GM21786 (cell line): ENCODE measurements at regions not wholly inside any gene's neighbourhood (a gene's known extent, or its start where the extent isn't known, plus 50 kb on each side); places are given as distances from the start of the nearest gene placed in this dataset.
A peak's percentile ranks its signal among the peaks of the same experiment; 100 is the strongest.
"Not testable (repeated sequence)": the region's sequence is repeated elsewhere in the genome, so short reads cannot be mapped to it uniquely, and the experiment has no call there.

Experiments
- ATAC-seq: cut with Tn5 transposase; IDR thresholded peaks from one replicate; pipeline ENCODE4 v1.9.1; 2021; ENCODE audit not compliant: unreplicated experiment

DNA sequence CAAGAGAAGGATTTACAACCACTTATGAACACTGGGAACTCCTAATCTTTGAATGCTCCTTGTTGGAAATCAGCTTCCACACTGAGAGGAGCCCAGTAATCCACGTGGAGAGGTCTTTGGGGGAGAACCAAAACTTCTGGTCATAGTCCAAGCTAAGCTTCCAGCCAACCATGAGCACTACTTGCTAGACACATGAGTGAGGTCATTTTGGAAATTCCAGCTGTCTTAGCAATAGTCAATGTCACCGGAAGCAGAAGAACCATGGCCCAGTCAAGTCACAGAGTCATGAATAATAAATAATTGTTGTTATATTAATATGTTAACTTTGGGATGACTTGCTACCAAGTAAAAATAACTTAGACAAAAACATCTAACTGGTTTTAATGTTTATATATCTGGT lies 324.9 kb upstream of the SGCG start:
- ATAC-seq: no peak

DNA sequence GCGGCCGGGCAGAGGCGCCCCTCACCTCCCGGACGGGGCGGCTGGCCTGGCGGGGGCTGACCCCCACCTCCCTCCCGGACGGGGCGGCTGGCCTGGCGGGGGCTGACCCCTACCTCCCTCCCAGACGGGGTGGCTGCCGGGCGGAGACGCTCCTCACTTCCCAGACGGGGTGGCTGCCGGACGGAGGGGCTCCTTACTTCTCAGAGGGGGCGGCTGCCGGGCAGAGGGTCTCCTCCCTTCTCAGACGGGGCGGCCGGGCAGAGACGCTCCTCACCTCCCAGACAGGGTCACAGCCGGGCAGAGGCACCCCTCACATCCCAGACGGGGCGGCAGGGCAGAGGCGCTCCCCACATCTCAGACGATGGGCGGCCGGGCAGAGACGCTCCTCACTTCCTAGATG lies 321.8 kb upstream of the SGCG start:
- not testable (repeated sequence) for ATAC-seq

DNA sequence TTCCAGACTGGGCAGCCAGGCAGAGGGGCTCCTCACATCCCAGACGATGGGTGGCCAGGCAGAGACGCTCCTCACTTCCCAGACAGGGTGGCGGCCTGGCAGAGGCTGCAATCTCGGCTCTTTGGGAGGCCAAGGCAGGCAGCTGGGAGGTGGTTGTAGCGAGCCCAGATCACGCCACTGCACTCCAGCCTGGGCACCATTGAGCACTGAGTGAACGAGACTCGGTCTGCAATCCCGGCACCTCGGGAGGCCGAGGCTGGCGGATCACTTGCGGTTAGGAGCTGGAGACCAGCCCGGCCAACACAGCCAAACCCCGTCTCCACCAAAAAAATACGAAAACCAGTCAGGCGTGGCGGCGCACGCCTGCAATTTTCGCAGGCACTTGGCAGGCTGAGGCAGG lies 321.4 kb upstream of the SGCG start:
- not testable (repeated sequence) for ATAC-seq

DNA sequence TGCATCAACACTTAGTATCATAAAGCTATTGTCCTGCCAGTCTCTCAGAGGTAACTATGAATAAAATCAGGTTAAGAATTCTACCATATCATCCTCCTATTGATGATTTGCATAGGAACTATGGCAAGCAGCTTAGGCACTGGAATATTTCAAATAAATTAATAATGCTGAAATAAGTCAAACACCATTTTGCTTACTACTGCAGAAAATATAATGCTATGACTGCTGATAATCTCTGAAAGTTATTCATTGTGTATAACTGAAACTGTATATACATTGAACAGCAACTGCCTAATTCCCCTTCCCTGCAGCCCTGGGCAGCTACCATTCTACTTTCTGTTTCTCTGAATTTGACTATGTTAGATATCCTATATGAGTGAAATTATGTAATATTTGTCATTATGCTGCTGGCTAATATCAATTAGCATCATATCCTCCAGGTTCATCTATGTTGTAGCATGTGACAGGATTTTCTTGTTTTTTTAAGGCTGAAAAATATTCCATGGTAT lies 318.8 kb upstream of the SGCG start:
- ATAC-seq: no peak

DNA sequence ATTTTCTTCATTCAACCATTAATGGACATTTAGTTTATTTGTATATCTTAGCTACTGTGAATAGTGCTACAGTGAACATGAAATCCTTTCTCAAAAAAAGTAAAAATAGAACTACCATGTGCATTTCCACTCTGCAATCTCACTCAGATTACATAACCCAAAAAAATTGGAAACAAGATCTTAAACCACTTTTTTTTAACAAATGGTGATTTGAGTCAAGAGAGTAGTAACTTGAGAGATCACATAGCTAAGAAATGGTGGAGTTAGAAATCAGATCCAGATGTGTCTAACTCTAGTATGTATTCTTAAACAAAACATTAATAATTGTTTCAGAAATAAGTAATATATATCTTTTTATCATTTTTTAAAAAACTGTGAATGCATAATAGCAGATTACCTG lies 318.3 kb upstream of the SGCG start:
- no peak for ATAC-seq

DNA sequence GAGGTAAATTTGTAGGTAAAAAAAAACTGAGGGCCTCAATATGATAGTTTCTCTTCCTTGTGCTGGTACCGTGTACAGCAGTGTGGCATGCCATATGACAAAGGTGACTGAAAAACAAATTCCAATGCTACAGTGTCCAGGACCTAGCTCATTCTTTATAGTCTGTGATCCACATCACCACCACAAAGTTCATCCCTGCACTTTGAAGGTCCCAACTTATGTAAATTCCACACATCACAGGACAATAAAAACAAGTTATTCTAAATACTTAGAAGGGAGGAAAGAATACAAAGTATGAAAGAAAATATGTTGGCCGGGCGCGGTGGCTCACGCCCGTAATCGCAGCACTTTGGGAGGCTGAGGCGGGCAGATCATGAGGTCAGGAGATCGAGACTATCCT lies 314.6 kb upstream of the SGCG start:
- no peak for ATAC-seq

DNA sequence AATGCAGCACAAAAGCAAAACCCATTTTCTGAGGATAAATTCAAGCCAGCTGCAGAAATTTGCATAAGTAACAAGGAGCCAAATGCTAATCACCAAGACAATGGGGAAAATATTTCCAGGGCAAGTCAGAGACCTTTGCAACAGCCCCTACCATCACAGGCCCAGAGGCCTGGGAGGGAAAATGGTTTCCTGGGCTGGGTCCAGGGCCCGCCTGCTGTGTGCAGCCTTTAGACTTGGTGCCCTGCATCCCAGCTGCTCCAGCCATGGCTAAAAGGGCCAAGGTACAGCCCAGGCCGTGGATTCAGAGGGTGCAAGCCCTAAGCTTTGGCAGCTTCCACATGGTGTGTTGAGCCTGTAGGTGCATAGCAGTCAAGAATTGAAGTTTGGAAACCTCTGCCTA lies 309.5 kb upstream of the SGCG start:
- no peak for ATAC-seq

DNA sequence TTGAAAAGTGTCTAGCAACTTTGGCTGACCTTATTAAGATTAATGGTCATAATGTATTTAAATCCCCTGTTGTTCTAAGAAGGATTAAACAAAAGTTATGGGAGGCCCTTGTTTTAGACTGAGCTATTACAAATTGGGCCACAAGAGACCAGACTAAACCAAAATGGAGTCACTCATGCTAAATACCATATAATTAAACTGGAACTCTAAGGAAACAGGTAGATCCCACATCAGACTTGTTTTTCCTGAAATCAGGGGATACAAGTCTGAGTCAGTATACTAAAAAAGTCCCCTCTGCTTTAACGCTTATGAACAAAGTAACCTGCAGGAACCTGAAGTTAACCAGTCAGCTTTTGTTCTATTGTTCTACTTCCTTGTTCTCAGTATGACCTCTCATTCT lies 305.9 kb upstream of the SGCG start:
- ATAC-seq: no peak

DNA sequence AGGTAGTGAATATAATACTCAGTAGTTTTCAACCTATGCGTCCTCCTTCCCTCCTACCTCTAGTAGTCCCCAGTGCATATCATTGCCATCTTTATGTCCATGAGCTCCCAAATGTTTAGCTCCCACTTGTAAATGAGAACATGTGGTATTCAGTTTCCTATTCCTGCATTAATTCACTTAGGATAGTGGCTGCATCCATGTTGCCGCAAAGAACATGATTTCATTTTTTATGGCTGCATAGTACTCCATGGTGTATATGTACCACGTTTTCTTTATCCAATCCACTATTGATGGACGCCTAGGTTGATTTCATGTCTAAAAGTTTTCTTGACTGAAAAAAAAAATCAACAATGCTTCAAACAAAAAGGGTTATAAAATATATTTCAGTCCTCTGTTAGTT lies 303.4 kb upstream of the SGCG start:
- no peak for ATAC-seq

DNA sequence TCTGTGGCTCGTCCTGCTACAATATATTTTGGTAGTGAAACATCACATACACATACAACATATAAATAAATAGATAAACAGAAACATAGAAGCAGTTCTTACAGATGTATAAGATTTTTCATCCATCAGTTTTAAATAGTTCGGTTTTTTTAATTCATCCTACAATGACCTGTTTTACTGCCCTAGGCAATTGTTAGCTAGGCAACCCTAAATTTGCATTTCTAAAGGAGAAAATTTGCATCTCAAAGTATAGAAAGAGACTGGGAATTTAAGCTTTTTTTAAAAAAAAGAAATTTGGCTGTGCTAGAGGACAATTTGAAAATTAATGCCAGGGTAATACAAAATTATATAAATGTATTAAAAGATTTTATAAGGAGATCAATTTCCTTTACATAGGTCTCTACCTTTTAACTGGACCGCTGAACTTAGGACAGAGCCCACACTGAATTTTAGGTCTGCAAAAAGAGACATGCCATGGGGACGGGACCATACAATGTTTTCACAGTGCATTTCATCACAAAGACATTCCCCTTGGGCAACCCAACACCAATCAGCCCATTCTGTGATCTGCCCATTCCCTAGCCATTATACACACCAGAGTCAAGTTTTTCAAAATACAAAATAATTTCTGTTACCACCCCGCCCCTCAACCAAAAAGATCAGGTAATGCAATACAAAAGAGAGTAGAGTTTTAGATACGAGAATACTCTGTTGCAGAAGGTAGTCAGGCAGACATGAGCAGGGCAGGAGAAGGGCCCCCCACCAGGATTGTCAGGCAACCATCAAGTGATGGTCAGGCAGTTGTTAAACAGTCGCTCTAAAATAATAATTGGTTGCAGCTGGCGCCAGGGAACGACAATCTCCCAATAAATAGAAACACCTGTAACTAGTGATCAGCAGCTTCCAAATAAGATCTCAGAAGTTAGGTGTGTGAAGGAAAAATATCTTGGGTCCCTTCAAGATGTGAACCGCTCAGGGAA lies 299.7 kb upstream of the SGCG start:
- ATAC-seq: no peak

DNA sequence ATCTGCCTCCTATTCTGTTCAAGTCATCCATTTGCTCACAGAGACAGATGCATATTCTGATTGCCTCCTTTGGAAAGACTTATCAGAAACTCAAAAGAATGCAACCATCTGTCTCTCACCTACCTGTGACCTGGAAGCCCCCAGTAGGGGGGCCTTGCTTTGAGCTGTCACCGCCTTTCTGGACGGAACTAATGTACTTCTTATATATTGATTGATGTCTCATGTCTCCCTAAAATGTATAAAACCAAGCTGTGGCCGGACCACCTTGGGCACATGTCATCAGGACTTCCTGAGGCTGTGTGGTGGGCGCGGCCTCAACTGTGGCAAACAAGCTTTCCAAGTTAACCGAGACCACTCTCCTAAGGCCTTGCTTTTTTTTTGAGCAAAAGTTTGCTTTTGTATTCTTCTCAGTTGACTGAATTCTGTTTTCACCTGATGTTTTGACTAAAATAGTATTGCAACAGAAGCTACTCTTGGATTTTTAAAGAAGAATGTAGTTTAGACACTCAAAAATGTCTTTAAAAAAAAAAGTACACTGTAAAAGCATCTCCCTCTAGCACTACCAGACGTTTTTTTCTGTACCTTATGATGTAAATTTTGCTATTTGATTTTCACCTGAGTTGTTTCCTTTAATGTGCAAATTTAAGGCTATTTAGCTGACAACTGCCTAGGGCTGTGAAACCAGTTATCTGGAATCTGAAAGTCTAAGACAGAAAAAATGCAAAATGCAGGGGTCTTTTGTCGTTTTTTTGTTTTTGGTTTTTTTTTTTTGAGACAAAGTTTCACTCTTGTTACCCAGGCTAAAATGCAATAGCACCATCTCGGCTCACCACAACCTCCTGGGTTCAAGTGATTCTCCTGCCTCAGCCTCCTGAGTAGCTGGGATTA lies 298.8 kb upstream of the SGCG start:
- ATAC-seq: not testable (repeated sequence)

DNA sequence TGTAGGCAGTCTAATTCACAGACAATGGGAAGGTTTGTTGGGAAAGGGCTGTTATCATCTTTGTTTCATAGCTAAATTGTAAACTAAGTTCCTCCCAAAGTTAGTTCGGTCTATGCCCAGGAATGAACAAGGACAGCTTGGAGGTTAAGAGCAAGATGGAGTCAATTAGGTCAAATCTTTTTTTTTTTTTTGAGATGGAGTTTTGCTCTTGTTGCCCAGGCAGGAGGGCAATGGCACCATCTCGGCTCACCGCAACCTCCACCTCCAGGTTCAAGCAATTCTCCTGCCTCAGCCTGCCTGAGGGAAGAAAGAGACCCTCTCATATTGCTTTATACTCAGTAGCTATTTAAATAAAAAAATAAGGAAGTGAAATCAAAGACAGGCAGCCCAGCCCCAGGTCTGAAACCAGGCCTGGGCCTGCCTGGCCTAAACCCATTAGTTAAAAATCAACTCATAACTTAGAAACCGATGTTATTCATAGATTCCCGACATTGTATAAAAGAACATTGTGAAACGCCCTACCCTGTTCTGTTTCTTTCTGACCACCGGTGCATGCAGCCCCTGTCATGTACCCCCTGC lies 297.4 kb upstream of the SGCG start:
- ATAC-seq: peak; percentile 69

DNA sequence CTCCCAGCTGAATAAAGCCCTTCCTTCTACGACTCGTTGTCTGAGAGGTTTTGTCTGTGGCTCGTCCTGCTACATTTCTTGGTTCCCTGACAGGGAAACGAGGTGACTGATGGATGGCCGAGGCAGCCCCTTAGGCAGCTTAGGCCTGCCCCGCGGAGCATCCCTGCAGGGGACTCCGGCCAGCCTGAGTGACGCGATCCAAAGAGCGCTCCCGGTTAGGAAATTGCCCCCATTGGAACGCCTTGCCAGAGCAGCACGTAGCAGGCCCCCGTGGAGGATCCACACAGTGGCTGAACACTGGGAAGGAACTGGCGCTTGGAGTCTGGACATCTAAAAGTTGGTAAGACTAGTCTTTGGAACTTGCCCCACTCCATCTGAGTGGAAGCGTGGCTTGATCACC lies 296.8 kb upstream of the SGCG start:
- ATAC-seq: no peak

DNA sequence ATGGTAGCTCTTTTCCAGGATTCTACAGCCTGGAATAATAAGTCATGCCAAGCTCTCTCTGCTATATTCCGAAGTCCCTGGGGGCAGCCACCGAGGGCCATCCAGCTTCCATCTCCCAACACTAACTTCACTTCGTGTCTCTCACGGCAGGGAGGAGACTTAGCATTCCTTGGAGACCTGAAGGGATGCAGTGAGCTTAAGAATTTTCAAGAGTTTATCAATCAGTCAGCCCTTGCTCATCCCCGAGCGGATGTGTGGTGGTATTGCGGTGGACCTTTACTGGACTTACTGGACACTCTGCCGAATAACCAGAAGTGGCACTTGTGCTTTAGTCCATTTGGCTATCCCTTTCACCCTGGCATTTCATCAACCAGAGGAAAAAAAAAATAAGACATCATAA lies 294.7 kb upstream of the SGCG start:
- ATAC-seq: not testable (repeated sequence)

DNA sequence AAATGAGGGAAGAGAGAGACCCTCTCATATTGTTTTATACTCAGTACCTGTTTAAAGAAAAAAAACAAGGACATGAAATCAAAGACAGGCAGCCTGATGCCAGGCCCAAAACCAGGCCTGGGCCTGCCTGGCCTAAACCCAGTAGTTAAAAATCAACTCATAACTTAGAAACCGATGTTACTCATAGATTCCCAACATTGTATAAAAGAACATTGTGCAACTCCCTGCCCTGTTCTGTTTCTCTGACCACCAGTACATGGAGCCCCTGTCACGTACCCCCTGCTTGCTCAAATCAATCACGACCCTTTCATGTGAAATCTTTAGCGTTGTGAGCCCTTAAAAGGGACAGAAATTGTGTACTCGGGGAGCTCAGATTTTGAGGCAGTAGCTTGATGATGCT lies 291.4 kb upstream of the SGCG start:
- ATAC-seq: not testable (repeated sequence)

DNA sequence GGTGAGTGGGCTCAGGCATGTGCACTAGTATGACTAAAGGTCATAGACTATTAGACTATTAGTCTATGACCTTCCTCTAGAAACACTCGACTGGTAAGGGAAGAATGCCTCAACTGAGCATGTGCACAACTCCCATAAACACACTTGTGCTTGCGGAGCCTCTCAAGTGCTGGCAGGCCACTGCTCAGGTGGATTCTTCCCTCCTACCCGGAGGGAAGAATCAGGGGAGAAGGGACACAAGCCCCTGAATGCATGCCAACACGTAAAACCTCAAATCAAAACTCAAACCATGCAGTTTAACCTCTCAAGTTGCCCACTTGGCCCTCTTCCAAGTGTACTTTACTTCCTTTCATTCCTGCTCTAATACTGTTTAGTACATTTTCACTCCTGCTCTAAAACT lies 287.6 kb upstream of the SGCG start:
- no peak for ATAC-seq

DNA sequence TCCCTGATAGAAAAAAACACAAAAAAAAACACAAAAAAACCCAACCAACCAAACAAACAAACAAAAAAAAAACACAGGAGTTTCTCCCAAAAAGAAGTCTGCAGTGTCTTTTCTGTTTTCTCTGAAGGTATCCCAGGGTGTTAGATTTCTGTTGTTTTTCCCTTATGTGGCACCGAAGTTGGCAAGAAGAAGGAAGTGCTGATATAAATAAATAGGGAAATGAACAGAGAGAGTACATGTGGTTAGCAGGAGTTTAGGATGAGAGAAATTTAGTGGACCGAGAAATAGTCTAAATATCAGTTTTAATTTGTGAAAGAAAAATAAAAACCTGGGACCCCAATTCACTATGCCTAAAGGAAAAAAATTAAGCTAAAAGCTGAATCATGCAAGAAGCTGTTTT lies 287.0 kb upstream of the SGCG start:
- no peak for ATAC-seq

DNA sequence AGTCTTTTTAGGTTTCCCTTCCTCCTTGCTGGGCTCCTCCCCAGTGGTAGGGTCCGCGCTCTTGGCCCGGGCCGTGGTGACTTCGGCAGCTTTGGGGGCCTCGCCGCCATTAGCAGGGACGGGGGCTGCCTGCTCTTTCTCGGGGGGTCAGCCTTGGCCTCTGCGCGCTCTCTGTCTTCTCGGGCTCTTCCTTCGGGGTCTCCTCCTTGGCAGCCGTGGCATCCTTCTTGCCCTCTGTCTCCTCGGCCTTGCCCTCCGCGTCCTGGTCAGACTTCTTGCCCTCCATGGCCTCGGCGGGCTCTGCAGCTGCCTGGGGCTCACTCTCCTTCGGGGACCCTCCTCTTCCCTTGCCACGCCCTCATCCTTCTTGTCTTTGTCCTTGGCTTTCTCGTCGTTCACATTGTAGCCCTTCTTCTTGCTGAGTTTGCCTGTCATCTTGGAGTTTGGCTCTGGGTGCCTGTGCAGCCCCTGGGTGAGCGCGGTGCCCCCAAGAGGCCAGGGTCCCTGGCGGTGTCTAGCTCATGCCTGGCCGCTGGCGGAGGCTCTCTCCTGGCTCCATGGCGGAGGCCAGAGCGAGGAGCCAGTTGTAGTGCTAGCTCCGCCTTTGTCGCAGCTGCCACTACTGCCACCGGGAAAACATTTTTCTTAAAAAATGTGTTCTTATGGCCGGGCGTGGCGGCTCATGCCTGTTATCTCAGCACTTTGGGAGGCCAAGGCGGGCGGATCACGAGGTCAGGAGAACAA lies 283.0 kb upstream of the SGCG start:
- ATAC-seq: no peak

DNA sequence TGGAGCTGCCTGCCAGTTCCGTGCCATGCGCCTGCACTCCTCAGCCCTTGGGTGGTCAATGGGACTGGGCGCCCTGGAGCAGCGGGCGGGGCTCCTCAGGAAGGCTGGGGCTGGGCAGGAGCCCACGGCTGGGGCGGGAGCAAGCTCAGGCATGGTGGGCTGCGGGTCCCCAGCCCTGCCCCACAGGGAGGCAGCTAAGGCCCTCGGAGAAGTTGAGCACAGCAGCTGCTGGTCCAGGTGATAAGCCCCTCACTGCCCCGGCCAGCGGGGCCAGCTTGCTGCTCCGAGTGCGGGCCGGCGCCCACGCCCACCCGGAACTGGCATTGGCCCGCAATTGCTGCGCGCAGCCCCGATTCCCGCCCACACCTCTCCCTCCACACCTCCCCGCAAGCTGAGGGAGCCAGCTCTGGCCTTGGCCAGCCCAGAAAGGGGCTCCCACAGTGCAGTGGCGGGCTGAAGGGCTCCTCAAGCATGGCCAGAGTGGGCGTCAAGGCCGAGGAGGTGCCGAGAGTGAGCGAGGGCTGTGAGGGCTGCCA lies 280.3 kb upstream of the SGCG start:
- ATAC-seq: not testable (repeated sequence)

DNA sequence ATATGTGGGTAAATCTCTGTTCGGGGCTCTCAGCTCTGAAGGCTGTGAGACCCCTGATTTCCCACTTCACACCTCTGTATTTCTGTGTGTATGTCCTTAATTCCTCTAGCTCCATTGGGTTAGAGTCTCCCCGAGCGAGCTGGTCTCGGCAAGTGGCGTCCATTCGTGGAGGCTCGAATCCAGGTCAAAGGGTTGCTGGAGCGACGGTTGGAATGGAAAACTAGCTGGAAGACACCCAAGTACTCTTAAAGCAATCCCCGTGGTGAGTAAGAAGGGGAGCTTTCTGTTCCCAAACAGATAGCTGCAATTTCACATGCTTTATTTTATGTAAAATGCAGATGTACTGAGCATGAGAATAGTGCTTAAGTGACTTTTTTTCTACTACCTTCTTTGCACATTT lies 277.5 kb upstream of the SGCG start:
- no peak for ATAC-seq
